ENCODE measurements at regions not wholly inside any gene's neighbourhood (a gene's known extent, or its start where the extent isn't known, plus 50 kb on each side); places are given as distances from the start of the nearest gene placed in this dataset.

GRCh38 chr3:66572090-66572675 lies 71.4 kb upstream of the LRIG1 start:
- TF ChIP-seq EZH2 (IDR thresholded peaks at IDR 0.05) (no peak), POLR2AphosphoS5 (IDR thresholded peaks at IDR 0.05; ENCODE audit: borderline replicate concordance, low read depth, low read length) (no peak)

Measured in SK-N-MC (cell line).